BE2C (cell line): ENCODE measurements at regions not wholly inside any gene's neighbourhood (a gene's known extent, or its start where the extent isn't known, plus 50 kb on each side); places are given as distances from the start of the nearest gene placed in this dataset.

Experiments
- DNase-seq: peaks from one replicate; pipeline ENCODE4 v3.0.0-alpha.2; 2020
- H3K27me3 ChIP-seq: fragments of 250-450 bp; sonication (Bioruptor Pico); 2 replicates; pipeline ENCODE4 v1.5.1; 2020; ENCODE audit warnings: mild to moderate bottlenecking
- H3K36me3 ChIP-seq: fragments of 250-450 bp; sonication (Bioruptor Pico); 2 replicates; pipeline ENCODE4 v1.5.1; 2020; ENCODE audit warnings: mild to moderate bottlenecking
- H3K4me1 ChIP-seq: fragments of 250-450 bp; sonication (Bioruptor Pico); 2 replicates; pipeline ENCODE4 v1.5.1; 2020
- H3K4me3 ChIP-seq: 2 replicates; pipeline ENCODE4 v1.5.1; 2011; ENCODE audit warnings: low read depth, low read length
- H3K9me3 ChIP-seq: fragments of 250-450 bp; sonication (Bioruptor Pico); 2 replicates; pipeline ENCODE4 v1.5.1; 2020
- TF ChIP-seq, protein P1 (sequence below): IDR thresholded peaks from 2 replicates; pipeline ENCODE4 v1.5.1; 2012; ENCODE audit warnings: mild to moderate bottlenecking, low read depth, low read length

- Histone ChIP-seq H3K9me3 (no peaks in the 10 kb centered on the region), H3K36me3 (no peaks in the 10 kb centered on the region), H3K27me3 (peaks cover 43% of the 10 kb centered on the region), H3K4me1 (no peaks in the 10 kb centered on the region), H3K4me3 (no peak overlapping the region)
- DNase-seq: peak; percentile 9
- TF ChIP-seq, protein P1, sequence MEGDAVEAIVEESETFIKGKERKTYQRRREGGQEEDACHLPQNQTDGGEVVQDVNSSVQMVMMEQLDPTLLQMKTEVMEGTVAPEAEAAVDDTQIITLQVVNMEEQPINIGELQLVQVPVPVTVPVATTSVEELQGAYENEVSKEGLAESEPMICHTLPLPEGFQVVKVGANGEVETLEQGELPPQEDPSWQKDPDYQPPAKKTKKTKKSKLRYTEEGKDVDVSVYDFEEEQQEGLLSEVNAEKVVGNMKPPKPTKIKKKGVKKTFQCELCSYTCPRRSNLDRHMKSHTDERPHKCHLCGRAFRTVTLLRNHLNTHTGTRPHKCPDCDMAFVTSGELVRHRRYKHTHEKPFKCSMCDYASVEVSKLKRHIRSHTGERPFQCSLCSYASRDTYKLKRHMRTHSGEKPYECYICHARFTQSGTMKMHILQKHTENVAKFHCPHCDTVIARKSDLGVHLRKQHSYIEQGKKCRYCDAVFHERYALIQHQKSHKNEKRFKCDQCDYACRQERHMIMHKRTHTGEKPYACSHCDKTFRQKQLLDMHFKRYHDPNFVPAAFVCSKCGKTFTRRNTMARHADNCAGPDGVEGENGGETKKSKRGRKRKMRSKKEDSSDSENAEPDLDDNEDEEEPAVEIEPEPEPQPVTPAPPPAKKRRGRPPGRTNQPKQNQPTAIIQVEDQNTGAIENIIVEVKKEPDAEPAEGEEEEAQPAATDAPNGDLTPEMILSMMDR: no peak
These were observed 114.5 kb upstream of the GOLGA8J start for GRCh38 chr15:29968099-29968894.

DNA sequence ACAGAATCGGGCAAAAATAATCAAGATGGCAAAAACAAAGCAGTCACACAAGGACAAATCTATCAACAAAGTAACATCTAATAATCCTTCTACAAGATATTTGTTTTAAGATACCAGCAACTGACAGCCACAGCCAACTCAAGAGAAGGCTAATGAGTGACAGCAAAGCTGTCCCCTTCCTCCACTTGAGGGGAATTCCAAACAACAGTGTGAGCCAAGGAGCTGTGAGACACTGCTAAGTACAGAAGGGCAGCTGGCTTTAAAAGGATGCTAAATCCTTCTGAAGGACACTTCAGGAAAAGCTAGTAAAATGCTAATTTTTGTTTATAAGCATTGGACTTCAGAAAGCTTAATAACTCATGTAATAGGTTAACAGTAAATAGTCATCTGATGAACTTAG, 120.3 kb upstream of the GOLGA8J start:
- TF ChIP-seq, protein P1: no peak

DNA sequence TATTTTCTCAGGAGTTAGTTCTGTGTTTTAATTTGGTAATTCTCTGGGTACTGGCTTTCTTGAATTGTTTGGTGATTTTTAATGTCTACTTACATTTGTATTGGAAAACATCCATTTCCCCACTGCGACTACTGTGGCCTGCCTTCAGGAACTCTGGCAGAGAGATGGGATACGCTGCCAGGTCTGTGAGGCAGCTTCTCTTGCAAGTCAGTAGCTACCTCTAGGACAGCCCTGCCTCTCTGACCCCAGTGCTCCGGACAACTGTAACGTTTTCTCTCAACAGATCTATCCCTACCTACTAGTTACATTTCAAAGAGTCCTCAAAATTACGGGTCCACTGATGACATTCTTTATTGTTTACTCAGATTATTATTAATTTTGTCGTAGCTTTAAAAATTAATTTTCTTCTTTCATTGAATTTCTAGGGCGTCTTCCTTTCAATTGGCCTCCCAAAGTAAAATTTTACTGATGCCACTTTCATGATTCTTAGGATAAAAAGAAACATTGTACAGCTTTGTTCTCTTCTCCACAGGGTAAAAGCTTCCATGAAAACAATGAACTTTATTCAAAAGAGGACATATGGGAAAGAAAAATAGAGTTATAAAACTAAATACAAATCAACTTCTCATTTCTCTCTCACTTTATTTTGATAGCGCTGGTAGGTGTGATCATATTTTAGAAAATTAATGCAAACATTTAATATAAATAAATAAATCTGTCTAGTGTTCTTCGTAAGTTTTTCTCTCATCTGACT, 123.2 kb upstream of the GOLGA8J start:
- no peak for DNase-seq
- Histone ChIP-seq H3K36me3 (no peaks in the 10 kb centered on the region), H3K9me3 (no peaks in the 10 kb centered on the region), H3K4me3 (no peak overlapping the region), H3K4me1 (no peaks in the 10 kb centered on the region), H3K27me3 (peaks cover 3% of the 10 kb centered on the region; the same call in 1 of the 2 replicates)
- TF ChIP-seq, protein P1: no peak

More for the DNA sequence above, 120.3 kb upstream of the GOLGA8J start:
- Histone ChIP-seq H3K9me3 (no peaks in the 10 kb centered on the region), H3K27me3 (peaks cover 12% of the 10 kb centered on the region), H3K4me3 (no peak overlapping the region), H3K4me1 (no peaks in the 10 kb centered on the region), H3K36me3 (no peaks in the 10 kb centered on the region)
- DNase-seq: no peak

GRCh38 chr15:29952225-29952624, 130.0 kb upstream of the TJP1 start:
- TF ChIP-seq, protein P1: no peak
- DNase-seq: no peak

DNA sequence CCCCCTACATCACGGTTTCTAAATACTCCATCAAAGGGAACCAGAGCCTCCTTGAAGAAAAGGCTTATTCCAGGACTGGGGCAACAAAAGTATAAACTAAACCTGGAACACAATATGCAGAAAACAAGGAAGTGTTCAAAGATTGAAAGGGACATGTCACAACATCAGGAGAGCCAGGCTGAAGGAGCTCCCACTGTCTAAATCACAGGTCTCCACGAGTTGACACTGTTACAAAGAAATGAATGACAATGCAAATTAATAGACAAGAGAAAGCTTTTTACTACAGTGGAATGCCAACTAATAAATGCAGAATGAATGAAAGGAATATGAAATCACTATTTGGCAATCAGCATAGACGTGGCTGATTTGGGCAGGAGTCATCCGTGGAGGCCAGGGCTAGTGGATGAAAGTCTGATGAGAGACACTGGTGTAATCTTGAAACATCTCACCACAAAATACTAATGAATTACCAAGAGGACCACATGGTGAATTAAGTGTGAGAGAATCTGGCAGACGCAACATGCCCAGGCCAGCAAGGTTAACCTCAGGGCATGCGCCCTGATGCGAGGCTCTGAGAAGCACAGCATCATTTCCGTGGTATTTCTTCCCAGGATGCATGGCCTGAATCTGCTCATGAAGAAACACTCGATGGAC, 123.8 kb upstream of the TJP1 start:
- TF ChIP-seq, protein P1: no peak
- Histone ChIP-seq H3K27me3 (no peaks in the 10 kb centered on the region), H3K4me1 (no peaks in the 10 kb centered on the region), H3K9me3 (no peaks in the 10 kb centered on the region), H3K36me3 (no peaks in the 10 kb centered on the region), H3K4me3 (no peak overlapping the region)
- DNase-seq: no peak

More at GRCh38 chr15:29952225-29952624, 130.0 kb upstream of the TJP1 start:
- no peaks in the 10 kb centered on the region for H3K4me1 ChIP-seq
- no peaks in the 10 kb centered on the region for H3K27me3 ChIP-seq
- H3K4me3 ChIP-seq: no peak overlapping the region
- H3K36me3 ChIP-seq: no peaks in the 10 kb centered on the region
- H3K9me3 ChIP-seq: no peaks in the 10 kb centered on the region
